GM12878 (cell line): ENCODE measurements at regions not wholly inside any gene's neighbourhood (a gene's known extent, or its start where the extent isn't known, plus 50 kb on each side); places are given as distances from the start of the nearest gene placed in this dataset.

Experiments
- ATAC-seq: fragments of 200-7000 bp; cut with Tn5 transposase; 3 replicates; pipeline ENCODE4 v1.9.1; 2020; ENCODE audit warnings: mild to moderate bottlenecking, moderate library complexity
- BruUV-seq: library from RNA; stranded (reverse); fragments of 400-500 nt; replicated peaks from 2 replicates; lab custom pipeline; 2021; lab: Mats Ljungman, UMichigan
- CTCF ChIA-PET: fragments of 300-600 bp; sonication (Branson Sonifier 250); formaldehyde crosslinking; extraction: SDS; loops from one replicate; lab custom pipeline; 2021; ENCODE audit warnings: inconsistent platforms; lab: Yijun Ruan, JAX
- POLR2A ChIA-PET: fragments of 350-600 bp; formaldehyde crosslinking; extraction: SDS; loops from one replicate; lab custom pipeline; 2021; ENCODE audit warnings: inconsistent platforms; lab: Charles Lee
- RAD21 ChIA-PET: fragments of 300-600 bp; sonication (Branson Sonifier 250); formaldehyde crosslinking; loops from one replicate; lab custom pipeline; 2023; ENCODE audit warnings: antibody characterized with exemption; ENCODE audit not compliant: unreplicated experiment; lab: Charles Lee
- SMC1A ChIA-PET: fragments of 300-600 bp; sonication (Branson Sonifier 250); formaldehyde crosslinking; loops from one replicate; lab custom pipeline; 2023; ENCODE audit not compliant: unreplicated experiment, uncharacterized antibody; lab: Charles Lee
- DNase-seq: peaks from one replicate; pipeline ENCODE4 v3.0.0-alpha.2; 2011; ENCODE audit warnings: low read depth, low spot score
- FAIRE-seq: peaks from 3 replicates; lab custom pipeline; 2011; peaks lifted over from hg19 to GRCh38; lab: Jason Lieb, UNC
- H2AFZ ChIP-seq: 2 replicates; pipeline ENCODE4 v1.6.0; 2011; ENCODE audit warnings: low read depth, low read length, control low read depth; ENCODE audit not compliant: control insufficient read depth
- H3K27ac ChIP-seq: 2 replicates; pipeline ENCODE4 v1.5.1; 2011; ENCODE audit warnings: control low read depth; ENCODE audit not compliant: control insufficient read depth, insufficient read depth
- H3K27me3 ChIP-seq, 2 experiments: replicated peaks in 1 of 2; 2 replicates each; pipeline versions ENCODE4 v1.6.0 to v1.6.1; 2011; ENCODE audit warnings: low read length in 1 of 2; ENCODE audit not compliant: control insufficient read depth in 2 of 2, insufficient read depth in 2 of 2
- H3K36me3 ChIP-seq, 2 experiments: 2 replicates each; pipeline ENCODE4 v1.5.1; 2011; ENCODE audit warnings: low read length in 1 of 2; ENCODE audit not compliant: control insufficient read depth in 2 of 2, insufficient read depth in 2 of 2
- H3K4me1 ChIP-seq: 2 replicates; pipeline ENCODE4 v1.6.1; 2011; ENCODE audit warnings: mild to moderate bottlenecking, low read length, moderate library complexity, mixed read lengths; ENCODE audit not compliant: control insufficient read depth, insufficient read depth
- H3K4me2 ChIP-seq: 2 replicates; pipeline ENCODE4 v1.6.0; 2011; ENCODE audit warnings: control low read depth; ENCODE audit not compliant: control insufficient read depth, insufficient read depth
- H3K4me3 ChIP-seq: fragments of 200-600 bp; sonication (generic); 2 replicates; pipeline ENCODE4 v1.5.1; 2016
- H3K79me2 ChIP-seq: 2 replicates; pipeline ENCODE4 v1.6.0; 2011; ENCODE audit warnings: low read length; ENCODE audit not compliant: control insufficient read depth, insufficient read depth
- H3K9ac ChIP-seq: 2 replicates; pipeline ENCODE4 v1.8.0; 2011; ENCODE audit warnings: low read length, control low read depth, mixed read lengths; ENCODE audit not compliant: control insufficient read depth, insufficient read depth
- H3K9me3 ChIP-seq: replicated peaks from 3 replicates; pipeline ENCODE4 v1.5.1; 2011; ENCODE audit warnings: mild to moderate bottlenecking, low read length; ENCODE audit not compliant: control insufficient read depth, insufficient read depth
- H4K20me1 ChIP-seq: 2 replicates; pipeline ENCODE4 v1.6.0; 2011; ENCODE audit not compliant: control insufficient read depth, insufficient read depth
- CEBPB ChIP-seq, 2 experiments: fragments of 150-350 bp in 1 of 2; IDR thresholded peaks; 2 replicates each; pipeline ENCODE4 v1.6.1; 2012 to 2014; ENCODE audit warnings: low read depth in 2 of 2, low read length in 2 of 2, borderline replicate concordance in 1 of 2, inconsistent platforms in 1 of 2
- LARP7 ChIP-seq: fragments of 450-650 bp; IDR thresholded peaks from 2 replicates; pipeline ENCODE4 v1.6.1; 2017; ENCODE audit warnings: mild to moderate bottlenecking
- SREBF1 ChIP-seq: IDR thresholded peaks from 2 replicates; pipeline ENCODE4 v1.6.1; 2012; ENCODE audit warnings: mild to moderate bottlenecking, low read length
- TCF12 ChIP-seq: IDR thresholded peaks from 2 replicates; pipeline ENCODE4 v1.6.1; 2011; ENCODE audit warnings: low read depth, mild to moderate bottlenecking, low read length
- TCF7 ChIP-seq: IDR thresholded peaks from 2 replicates; pipeline ENCODE4 v1.6.1; 2014; ENCODE audit warnings: antibody characterized with exemption, borderline replicate concordance
- ZZZ3 ChIP-seq: IDR thresholded peaks from 2 replicates; pipeline ENCODE4 v1.6.1; 2011; ENCODE audit warnings: low read depth; ENCODE audit not compliant: control insufficient read depth, insufficient read length
- WGBS: methylation state at CpG from one replicate; pipeline ENCODE4 v1.1.6; 2016; ENCODE audit warnings: low lambda C conversion rate; ENCODE audit not compliant: insufficient replicate concordance, insufficient coverage; ENCODE audit errors: missing lambda C conversion rate; 5-methylcytosine and 5-hydroxymethylcytosine counted together
- in situ Hi-C: fragments of 300-500 bp; cut with MboI; formaldehyde crosslinking; loops from 9 replicates; pipeline ENCODE4 v1.14.3; 2018; ENCODE audit warnings: mixed read lengths
- intact Hi-C: fragments of 100-400 bp; cut with micrococcal nuclease; formaldehyde crosslinking; loops from one replicate; pipeline ENCODE4 v1.14.2; 2022; ENCODE audit not compliant: unreplicated experiment

GRCh38 chr10:107280293-107280692 is 115.8 kb upstream of the SORCS1 start:
- in situ Hi-C loops, result no loop called here
- FAIRE-seq (no peak), ATAC-seq (no peak), DNase-seq (no peak)
- Histone ChIP-seq H3K36me3 (no peaks in the 10 kb centered on the region), H3K9me3 (no peaks in the 10 kb centered on the region), H4K20me1 (no peaks in the 10 kb centered on the region), H3K27ac (no peak overlapping the region), H3K9ac (no peak overlapping the region), H2AFZ (no peak overlapping the region), H3K4me3 (no peak overlapping the region), H3K4me1 (no peaks in the 10 kb centered on the region), H3K79me2 (no peaks in the 10 kb centered on the region), H3K4me2 (no peak overlapping the region), H3K27me3 (no peaks in the 10 kb centered on the region)
- CTCF ChIA-PET, result interaction anchor here (1.0 to 1.3 kb wide), 2 partner anchors 26 to 77 kb away, joined by 3 read pairs; no protein-coding TSS in a partner anchor
- WGBS, result 4% methylated on average over 3 of the region's 3 CpGs
- POLR2A ChIA-PET, result no interaction called here
- intact Hi-C loops, result no loop called here
- RAD21 ChIA-PET, result no interaction called here
- SMC1A ChIA-PET, result interaction anchor here (0.8 kb wide), 1 partner anchor 41 kb away, joined by 3 read pairs; no protein-coding TSS in a partner anchor
- no TSS peak for BruUV-seq
- TF ChIP-seq CEBPB (IDR thresholded peaks at IDR 0.05; ENCODE audit: borderline replicate concordance in 1 of 2, low read depth in 2 of 2, low read length in 2 of 2) (peak in 1 of 2 experiments; percentile 34; a peak in 1 of 4 replicates), TCF7 (no peak), ZZZ3 (no peak), SREBF1 (no peak)

DNA sequence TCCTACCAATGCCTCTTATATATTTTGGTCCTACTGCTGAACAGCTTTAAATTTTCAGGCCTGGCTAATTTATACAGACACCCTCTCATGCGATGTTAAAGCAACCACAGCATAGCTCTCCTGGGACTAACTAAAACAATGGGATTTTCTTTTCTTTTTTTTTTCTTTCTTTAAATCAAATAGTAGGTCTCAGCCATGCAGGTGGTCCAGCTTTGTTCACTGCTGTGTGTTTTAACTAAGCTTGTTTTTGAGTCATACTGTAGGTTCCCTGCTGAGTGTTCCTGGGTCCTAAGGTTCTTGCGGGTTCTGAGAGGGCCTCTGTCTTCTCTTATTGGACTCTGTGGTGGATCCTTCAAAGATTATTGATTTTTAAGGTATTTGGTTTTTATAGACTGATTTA is 113.1 kb upstream of the SORCS1 start:
- FAIRE-seq, result no peak
- H2AFZ ChIP-seq, result no peak overlapping the region
- POLR2A ChIA-PET, result no interaction called here
- no peak for DNase-seq
- H4K20me1 ChIP-seq, result no peaks in the 10 kb centered on the region
- SMC1A ChIA-PET, result interaction anchor here (0.7 kb wide), 1 partner anchor 436 kb away, joined by 3 read pairs; no protein-coding TSS in a partner anchor
- H3K27me3 ChIP-seq, result no peaks in the 10 kb centered on the region
- RAD21 ChIA-PET, result no interaction called here
- H3K9ac ChIP-seq, result no peak overlapping the region
- H3K9me3 ChIP-seq, result no peaks in the 10 kb centered on the region
- H3K4me1 ChIP-seq, result no peaks in the 10 kb centered on the region
- no peaks in the 10 kb centered on the region for H3K79me2 ChIP-seq
- no peak for ATAC-seq
- no TSS peak for BruUV-seq
- in situ Hi-C loops, result no loop called here
- intact Hi-C loops, result loop anchor here (5.0 to 10.0 kb wide), 2 partner anchors 573 to 870 kb away; no protein-coding TSS in a partner anchor
- WGBS, result 25% methylated on average over 2 of the region's 2 CpGs
- no peaks in the 10 kb centered on the region for H3K36me3 ChIP-seq
- no peak overlapping the region for H3K27ac ChIP-seq
- CTCF ChIA-PET, result interaction anchor here (1.0 kb wide), 1 partner anchor 15 kb away, joined by 3 read pairs; no protein-coding TSS in a partner anchor
- TF ChIP-seq LARP7 (no peak), TCF12 (no peak)
- H3K4me3 ChIP-seq, result no peak overlapping the region
- no peak overlapping the region for H3K4me2 ChIP-seq
